WTC11 (cell line): ENCODE measurements at regions not wholly inside any gene's neighbourhood (a gene's known extent, or its start where the extent isn't known, plus 50 kb on each side); places are given as distances from the start of the nearest gene placed in this dataset.

Source experiments
- ATF1 ChIP-seq: sonication (generic); formaldehyde crosslinking; IDR thresholded peaks from 2 replicates; pipeline ENCODE4 v1.8.1; 2023; ENCODE audit warnings: mild to moderate bottlenecking, moderate library complexity, missing genetic modification reagents
- ATF2 ChIP-seq: sonication (generic); formaldehyde crosslinking; IDR thresholded peaks from 2 replicates; pipeline ENCODE4 v1.8.1; 2022; ENCODE audit warnings: low read depth, missing genetic modification reagents, borderline replicate concordance
- E2F4 ChIP-seq: sonication (generic); formaldehyde crosslinking; IDR thresholded peaks from 2 replicates; pipeline ENCODE4 v1.8.1; 2022; ENCODE audit warnings: low read depth, mild to moderate bottlenecking, moderate library complexity, missing genetic modification reagents, borderline replicate concordance
- ETV6 ChIP-seq: sonication (generic); formaldehyde crosslinking; IDR thresholded peaks from 2 replicates; pipeline ENCODE4 v1.8.1; 2022; ENCODE audit warnings: mild to moderate bottlenecking, missing genetic modification reagents
- NFE2L1 ChIP-seq: sonication (generic); formaldehyde crosslinking; IDR thresholded peaks from 2 replicates; pipeline ENCODE4 v1.8.1; 2023; ENCODE audit warnings: missing genetic modification reagents
- PREB ChIP-seq: sonication (generic); formaldehyde crosslinking; IDR thresholded peaks from 2 replicates; pipeline ENCODE4 v1.8.1; 2022; ENCODE audit warnings: mild to moderate bottlenecking, missing genetic modification reagents, moderate library complexity, borderline replicate concordance
- ZNF232 ChIP-seq: sonication (generic); formaldehyde crosslinking; IDR thresholded peaks from 2 replicates; pipeline ENCODE4 v1.8.0; 2022; ENCODE audit warnings: mild to moderate bottlenecking, missing genetic modification reagents
- TF ChIP-seq, protein P1 (sequence below): fragments of 200-600 bp; IDR thresholded peaks from 2 replicates; pipeline ENCODE4 v1.8.0; 2022; ENCODE audit warnings: antibody characterized with exemption
- TF ChIP-seq, protein P2 (sequence below): sonication (generic); formaldehyde crosslinking; IDR thresholded peaks from 2 replicates; pipeline ENCODE4 v1.8.0; 2022; ENCODE audit warnings: mild to moderate bottlenecking, missing genetic modification reagents
- TF ChIP-seq, protein P3 (sequence below): sonication (generic); formaldehyde crosslinking; IDR thresholded peaks from 2 replicates; pipeline ENCODE4 v1.8.1; 2023; ENCODE audit warnings: mild to moderate bottlenecking, moderate library complexity, missing genetic modification reagents

DNA sequence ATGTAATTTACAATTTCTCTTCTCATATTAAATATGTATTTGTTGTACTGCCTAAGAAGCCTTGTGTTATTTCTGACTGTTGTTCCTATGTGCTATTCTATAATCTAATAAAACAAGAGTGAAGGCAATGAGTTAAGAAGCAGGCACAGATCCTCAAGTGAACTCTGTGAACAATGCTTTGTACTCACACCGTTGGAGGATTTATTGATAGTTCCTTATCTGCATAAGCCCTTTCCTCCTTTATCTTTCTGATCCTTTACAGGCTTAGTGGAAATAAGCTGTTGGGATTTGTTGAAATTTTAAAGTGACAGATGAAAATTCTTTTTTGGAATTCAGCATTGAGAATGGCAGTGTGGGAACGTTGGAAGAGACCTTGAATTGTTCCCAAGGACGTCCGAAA is 329.6 kb upstream of the NPVF start:
- TF ChIP-seq, protein P1, sequence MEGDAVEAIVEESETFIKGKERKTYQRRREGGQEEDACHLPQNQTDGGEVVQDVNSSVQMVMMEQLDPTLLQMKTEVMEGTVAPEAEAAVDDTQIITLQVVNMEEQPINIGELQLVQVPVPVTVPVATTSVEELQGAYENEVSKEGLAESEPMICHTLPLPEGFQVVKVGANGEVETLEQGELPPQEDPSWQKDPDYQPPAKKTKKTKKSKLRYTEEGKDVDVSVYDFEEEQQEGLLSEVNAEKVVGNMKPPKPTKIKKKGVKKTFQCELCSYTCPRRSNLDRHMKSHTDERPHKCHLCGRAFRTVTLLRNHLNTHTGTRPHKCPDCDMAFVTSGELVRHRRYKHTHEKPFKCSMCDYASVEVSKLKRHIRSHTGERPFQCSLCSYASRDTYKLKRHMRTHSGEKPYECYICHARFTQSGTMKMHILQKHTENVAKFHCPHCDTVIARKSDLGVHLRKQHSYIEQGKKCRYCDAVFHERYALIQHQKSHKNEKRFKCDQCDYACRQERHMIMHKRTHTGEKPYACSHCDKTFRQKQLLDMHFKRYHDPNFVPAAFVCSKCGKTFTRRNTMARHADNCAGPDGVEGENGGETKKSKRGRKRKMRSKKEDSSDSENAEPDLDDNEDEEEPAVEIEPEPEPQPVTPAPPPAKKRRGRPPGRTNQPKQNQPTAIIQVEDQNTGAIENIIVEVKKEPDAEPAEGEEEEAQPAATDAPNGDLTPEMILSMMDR: no peak
- TF ChIP-seq NFE2L1 (CRISPR knock-in tag): no peak
- TF ChIP-seq, protein P2, sequence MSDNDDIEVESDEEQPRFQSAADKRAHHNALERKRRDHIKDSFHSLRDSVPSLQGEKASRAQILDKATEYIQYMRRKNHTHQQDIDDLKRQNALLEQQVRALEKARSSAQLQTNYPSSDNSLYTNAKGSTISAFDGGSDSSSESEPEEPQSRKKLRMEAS (CRISPR knock-in tag): no peak
- TF ChIP-seq, protein P3, sequence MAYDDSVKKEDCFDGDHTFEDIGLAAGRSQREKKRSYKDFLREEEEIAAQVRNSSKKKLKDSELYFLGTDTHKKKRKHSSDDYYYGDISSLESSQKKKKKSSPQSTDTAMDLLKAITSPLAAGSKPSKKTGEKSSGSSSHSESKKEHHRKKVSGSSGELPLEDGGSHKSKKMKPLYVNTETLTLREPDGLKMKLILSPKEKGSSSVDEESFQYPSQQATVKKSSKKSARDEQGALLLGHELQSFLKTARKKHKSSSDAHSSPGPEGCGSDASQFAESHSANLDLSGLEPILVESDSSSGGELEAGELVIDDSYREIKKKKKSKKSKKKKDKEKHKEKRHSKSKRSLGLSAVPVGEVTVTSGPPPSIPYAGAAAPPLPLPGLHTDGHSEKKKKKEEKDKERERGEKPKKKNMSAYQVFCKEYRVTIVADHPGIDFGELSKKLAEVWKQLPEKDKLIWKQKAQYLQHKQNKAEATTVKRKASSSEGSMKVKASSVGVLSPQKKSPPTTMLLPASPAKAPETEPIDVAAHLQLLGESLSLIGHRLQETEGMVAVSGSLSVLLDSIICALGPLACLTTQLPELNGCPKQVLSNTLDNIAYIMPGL (CRISPR knock-in tag): no peak
- no peak for TF ChIP-seq ATF1 (CRISPR knock-in tag)
- no peak for TF ChIP-seq E2F4
- no peak for TF ChIP-seq ATF2
- TF ChIP-seq ETV6 (CRISPR knock-in tag): no peak
- TF ChIP-seq ZNF232 (CRISPR knock-in tag): no peak
- no peak for TF ChIP-seq PREB
